AG04449 (cell line): ENCODE measurements at regions not wholly inside any gene's neighbourhood (a gene's known extent, or its start where the extent isn't known, plus 50 kb on each side); places are given as distances from the start of the nearest gene placed in this dataset.

ENCODE experiments used
- CTCF ChIA-PET: fragments of 350-600 bp; formaldehyde crosslinking; extraction: SDS; loops from one replicate; lab custom pipeline; 2021; ENCODE audit warnings: antibody characterized with exemption; lab: Yijun Ruan, JAX
- POLR2A ChIA-PET: fragments of 400-600, 350-600 bp; formaldehyde crosslinking; extraction: SDS; loops from one replicate; lab custom pipeline; 2020; ENCODE audit warnings: antibody characterized with exemption, inconsistent platforms; lab: Yijun Ruan, JAX
- DNase-seq: peaks from one replicate; pipeline ENCODE4 v3.0.0-alpha.2; 2010; ENCODE audit warnings: low read depth, low spot score
- H3K4me3 ChIP-seq: 2 replicates; pipeline ENCODE4 v1.5.1; 2011; ENCODE audit warnings: low read depth, mild to moderate bottlenecking, control low read depth, low read length
- TF ChIP-seq, protein P1 (sequence below): IDR thresholded peaks from one replicate; pipeline ENCODE4 v1.5.1; 2011; ENCODE audit warnings: mild to moderate bottlenecking, moderate library complexity, low read length, control low read depth, inconsistent platforms; ENCODE audit not compliant: insufficient read depth; ENCODE audit errors: missing control alignments

DNA sequence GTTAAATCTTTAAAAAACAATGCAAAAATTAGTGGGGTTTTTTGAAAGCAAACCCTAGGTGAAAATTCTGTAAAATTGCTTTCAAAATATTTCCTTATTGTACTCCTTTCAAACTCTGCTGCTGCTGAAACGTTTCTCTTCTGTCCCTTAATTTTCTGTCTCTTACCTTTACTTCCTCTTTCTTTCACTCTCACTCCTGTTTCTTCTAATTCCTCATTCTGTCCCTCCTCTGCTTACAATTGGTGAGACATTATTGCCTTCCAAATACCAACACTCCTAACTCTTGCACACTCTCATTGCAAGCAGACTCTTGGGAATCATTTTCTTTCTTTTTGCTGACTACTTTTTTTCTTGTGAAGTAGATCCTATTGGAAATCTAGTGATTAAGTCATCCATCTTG lies 685.6 kb upstream of the SLITRK1 start:
- H3K4me3 ChIP-seq = no peak overlapping the region
- TF ChIP-seq, protein P1, sequence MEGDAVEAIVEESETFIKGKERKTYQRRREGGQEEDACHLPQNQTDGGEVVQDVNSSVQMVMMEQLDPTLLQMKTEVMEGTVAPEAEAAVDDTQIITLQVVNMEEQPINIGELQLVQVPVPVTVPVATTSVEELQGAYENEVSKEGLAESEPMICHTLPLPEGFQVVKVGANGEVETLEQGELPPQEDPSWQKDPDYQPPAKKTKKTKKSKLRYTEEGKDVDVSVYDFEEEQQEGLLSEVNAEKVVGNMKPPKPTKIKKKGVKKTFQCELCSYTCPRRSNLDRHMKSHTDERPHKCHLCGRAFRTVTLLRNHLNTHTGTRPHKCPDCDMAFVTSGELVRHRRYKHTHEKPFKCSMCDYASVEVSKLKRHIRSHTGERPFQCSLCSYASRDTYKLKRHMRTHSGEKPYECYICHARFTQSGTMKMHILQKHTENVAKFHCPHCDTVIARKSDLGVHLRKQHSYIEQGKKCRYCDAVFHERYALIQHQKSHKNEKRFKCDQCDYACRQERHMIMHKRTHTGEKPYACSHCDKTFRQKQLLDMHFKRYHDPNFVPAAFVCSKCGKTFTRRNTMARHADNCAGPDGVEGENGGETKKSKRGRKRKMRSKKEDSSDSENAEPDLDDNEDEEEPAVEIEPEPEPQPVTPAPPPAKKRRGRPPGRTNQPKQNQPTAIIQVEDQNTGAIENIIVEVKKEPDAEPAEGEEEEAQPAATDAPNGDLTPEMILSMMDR = no peak
- ChIA-PET POLR2A (no interaction called here), CTCF (no interaction called here)
- no peak for DNase-seq

DNA sequence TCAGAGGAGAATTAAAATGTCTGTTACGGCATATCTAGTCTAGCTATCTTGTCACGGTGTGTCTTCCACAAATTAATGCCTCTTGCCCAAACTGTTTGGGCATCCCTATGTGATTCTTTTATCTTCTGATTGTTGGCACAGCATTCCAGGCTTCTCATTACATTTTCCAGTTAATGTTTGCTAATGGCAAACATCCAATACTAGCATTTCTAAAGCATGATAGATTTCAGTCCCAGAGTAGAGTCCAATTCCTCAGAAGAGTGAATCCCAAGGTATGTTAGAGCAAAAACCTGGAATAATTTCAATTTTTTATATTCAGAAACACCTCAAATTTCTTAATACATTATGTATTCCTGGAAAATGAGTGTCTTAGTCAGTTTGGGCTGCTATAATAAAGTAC lies 684.5 kb upstream of the SLITRK1 start:
- H3K4me3 ChIP-seq = no peak overlapping the region
- TF ChIP-seq, protein P1 = no peak
- CTCF ChIA-PET = interaction anchor here (2.3 kb wide), 1 partner anchor 8 kb away, joined by 8 read pairs; no protein-coding TSS in a partner anchor
- DNase-seq = no peak
- POLR2A ChIA-PET = no interaction called here

DNA sequence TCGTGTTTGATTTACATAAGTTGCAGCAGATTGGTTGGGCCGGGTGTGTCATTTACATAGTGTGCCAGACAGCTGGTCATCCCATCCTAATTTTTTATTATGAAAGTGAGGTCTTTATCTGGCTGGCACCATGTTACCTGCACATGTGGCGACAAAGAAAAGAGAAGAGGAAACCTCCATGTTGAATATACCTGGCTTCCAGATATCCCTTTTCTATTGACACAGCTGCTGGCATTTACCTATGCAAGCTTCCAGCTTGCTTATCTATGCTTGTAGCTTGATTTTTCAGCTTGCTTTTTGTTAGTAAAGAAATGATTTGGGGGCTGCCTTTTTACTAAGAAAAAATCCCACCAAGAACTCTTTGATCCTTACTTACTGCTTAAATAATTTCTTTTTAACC lies 681.3 kb upstream of the SLITRK1 start:
- DNase-seq = no peak
- no peak overlapping the region for H3K4me3 ChIP-seq
- ChIA-PET CTCF (interaction anchor here (0.9 to 1.5 kb wide), 2 partner anchors 9 to 12 kb away, joined by 4 read pairs; no protein-coding TSS in a partner anchor), POLR2A (no interaction called here)
- TF ChIP-seq, protein P1 = no peak

DNA sequence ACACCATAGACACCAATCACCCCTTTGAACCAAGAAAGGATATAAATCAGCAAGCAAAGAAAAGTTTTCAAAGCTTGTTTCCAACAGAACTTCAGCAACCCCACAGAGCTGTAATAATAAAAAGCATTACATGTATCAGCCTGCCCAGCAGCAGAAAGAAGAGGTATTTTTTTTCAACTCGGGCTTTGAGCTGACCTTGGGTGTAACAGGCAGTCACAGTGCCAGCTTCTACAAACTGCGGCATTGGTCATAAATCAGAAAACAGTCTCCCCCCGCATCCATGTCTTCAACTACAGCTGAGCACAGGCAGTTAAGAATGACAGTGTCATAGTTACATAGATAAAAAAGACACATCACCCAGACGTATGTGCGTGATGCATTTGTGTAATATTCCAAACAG lies 671.0 kb upstream of the SLITRK1 start:
- no peak for DNase-seq
- TF ChIP-seq, protein P1 = no peak
- CTCF ChIA-PET = no interaction called here
- no peak overlapping the region for H3K4me3 ChIP-seq
- POLR2A ChIA-PET = no interaction called here

DNA sequence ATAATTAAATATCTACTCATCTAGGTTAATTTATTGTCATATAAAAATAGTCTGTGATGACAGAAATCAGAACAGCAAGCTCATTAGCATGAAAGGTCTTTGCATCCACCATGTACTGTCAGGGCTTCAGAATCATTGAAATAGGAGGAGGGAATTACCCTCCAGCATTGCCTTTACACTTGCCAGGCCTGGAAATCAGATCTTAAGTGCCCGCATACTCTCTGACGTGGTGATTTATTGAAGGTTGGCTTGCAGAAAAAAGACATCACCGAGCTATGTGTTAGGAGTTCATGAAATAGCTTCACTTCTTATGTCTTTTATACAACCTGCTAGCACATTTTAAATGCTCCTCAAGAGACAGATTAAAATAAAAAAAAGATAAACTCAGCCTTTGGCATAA lies 661.7 kb upstream of the SLITRK1 start:
- CTCF ChIA-PET = interaction anchor here (1.6 kb wide), 1 partner anchor 31 kb away, joined by 4 read pairs; no protein-coding TSS in a partner anchor
- H3K4me3 ChIP-seq = no peak overlapping the region

DNA sequence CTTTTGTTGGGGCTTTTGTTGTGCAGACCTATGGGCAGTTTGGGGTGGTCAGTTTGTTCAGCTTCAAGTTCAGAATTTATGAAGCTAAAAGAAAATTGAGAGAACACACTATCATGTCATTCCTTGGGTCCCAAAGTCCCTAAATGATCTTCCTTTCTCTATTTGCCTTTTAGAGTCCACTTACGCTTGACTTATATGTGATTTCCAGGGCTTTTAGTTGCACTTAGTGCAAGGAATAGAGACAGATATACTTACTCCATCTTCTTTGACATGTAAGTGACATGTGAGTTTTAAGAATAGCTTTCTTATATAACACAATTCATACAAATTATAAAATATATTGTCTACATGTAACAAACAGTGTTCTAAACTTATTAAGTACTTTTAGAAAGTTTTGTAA lies 660.1 kb upstream of the SLITRK1 start:
- POLR2A ChIA-PET = no interaction called here
- H3K4me3 ChIP-seq = no peak overlapping the region
- TF ChIP-seq, protein P1 = no peak
- CTCF ChIA-PET = no interaction called here
- no peak for DNase-seq

More for the DNA sequence above, 661.7 kb upstream of the SLITRK1 start:
- DNase-seq = no peak
- TF ChIP-seq, protein P1 = no peak
- POLR2A ChIA-PET = no interaction called here
